Superior temporal gyrus (tissue), 1 donor: ENCODE measurements at regions not wholly inside any gene's neighbourhood (a gene's known extent, or its start where the extent isn't known, plus 50 kb on each side); places are given as distances from the start of the nearest gene placed in this dataset.

Source experiments
- DNase-seq: peaks from one replicate; pipeline ENCODE4 v3.0.0-alpha.2; 2016; ENCODE audit errors: extremely low spot score

DNA sequence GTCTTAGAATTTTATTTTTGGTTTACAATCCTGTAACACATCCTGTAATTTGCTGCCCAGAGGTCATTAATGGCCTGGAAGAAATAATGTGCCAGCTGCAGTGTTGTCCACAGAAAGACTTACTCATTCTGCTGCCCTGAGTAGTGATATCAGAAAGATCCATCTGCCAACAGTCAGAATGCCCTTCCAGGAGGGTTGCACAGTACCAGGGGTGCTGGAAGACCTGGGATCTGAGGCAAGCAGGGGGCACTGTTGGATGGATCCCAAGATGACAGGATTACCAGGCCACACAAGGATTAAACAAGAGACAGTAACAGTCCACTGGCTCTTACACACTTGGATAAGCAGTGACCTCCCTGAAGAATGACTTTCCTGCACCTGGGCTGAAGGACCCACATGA, 93.8 kb upstream of the TOP3B start:
- DNase-seq, result no peak

DNA sequence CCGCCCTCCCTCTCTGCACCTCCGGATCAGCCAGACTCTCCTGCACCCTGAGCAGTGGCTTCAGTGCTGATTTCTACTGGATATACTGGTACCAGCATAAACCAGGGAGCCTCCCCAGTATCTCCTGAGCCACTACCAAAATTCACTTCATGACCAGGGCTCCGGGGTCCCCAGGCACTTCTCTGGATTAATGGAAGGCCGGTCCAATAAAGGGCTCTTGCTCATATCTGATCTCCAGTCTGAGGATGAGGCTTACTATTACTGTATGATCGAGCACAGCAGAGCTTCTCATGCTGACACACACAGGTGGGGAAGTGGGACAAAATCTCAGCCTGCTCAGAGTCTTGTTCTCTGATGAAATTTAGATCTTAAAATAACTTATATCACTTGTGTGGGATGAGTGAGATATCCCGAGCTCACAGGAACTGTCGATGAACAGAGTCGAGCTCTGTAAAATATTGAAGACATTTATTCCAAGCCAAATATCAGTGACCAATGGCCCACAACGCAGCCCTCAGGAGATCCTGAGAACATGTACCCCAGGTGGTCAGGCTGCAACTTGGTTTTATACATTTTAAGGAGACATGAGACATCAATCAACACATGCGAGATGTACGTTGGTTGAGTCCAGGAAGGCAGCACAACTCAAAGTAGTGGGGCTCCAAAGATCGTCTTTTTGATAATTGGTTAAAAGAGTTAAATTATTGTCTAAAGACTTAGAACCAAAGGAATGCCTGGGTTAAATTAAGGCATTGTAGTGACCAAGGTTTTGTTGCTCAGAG, 93.0 kb upstream of the TOP3B start:
- peak; percentile 10 for DNase-seq

DNA sequence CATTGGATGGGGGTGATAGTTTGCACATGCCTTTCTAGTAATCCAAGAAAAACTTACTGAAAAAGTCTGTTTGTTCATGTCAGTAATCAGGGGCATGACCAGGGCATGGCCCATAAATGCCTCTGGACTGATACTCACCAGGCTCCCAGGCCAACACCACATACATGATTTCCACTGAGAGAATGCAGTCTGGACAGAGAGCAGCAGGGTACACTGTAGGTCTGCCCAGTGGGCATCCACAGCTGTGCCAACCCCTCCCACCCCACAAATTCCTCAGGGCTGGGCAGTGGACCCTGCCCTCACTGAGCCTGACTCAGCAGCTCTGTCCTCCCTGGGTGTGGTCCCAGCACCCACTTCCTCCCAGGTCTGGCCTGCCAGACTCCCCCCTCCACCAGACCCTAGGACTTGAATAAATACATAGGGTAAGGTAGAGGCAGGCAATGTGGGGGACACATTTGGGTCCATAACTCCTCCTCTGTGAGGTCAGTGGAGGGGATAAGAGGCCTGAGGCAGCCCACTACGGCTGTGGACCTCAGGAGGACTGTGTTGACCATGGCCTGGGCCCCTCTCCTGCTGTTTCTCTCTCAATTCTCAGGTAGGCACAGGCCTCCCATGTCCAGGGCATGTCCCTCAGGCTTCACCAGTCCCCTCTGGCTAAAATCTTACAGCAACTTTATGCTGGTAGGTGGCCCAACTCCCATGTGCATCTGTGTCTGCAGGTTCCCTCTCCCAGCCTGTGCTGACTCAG, 92.2 kb upstream of the TOP3B start:
- DNase-seq, result no peak

DNA sequence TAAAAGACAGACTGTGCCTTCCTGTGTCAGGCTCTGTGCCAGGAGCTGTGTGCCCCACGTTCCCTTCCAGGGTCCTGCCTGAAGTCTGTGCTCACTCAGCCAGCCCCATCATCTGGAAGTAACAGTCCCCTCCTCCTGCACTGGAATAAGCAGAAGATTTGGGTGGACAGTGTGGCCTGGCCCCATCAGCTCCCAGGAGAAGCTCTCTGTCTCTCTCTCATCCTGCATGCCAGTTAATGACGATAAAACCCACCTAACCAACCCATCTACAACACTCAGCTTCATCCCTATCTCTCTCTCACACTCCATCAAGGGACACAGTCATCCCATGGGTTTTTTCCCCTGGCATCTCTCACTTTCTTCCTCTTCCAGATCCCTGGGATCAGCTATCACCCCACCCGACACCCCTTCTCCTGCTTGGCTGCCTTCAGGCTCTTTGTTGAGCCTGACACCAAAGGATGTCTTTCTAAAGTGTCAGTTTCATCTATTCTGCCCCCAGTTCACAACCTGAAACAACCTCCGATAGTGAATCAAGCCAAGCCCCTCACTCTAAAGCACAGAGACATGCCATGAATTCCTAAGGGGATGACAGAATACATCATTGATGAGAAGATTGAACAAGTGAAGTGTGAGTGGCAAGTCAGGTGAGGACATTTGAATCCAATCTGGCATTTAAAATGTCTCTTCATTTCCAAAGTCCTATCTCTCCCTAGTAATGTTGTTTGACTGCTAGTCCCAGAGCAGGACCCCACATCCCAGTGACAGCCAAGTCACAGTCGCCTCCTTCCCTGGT, 91.4 kb upstream of the TOP3B start:
- DNase-seq, result no peak

DNA sequence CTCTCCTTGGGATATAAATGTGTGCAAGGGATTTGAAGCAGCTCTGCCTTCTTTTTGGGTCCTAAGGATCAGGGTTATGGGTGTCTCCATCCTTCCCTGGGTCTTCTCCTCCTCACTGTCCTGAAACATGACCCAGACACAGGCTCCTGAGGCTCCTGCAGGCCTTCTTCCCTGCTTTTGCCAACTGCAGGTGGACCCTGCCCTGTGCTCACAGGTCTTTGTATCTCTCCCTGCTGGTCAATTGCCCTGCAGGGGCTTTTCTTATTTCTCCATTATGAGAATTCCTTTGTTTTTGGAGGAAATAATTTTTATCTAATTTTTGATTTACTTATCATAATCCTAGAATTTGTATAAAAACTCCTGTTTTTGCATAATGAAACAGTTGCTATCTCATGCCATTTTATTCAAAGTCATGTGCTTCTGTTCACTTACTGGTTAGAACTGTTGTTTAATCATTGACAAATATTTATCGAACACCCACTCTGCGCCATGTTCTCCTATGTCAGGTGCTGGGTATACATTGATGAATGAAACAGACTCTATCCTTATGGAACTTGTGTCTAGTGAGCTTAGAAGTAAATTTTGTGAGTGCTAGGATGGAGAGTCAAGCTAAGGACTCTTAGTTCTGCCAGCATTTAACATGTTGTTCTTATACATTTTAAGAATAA, 89.7 kb upstream of the TOP3B start:
- DNase-seq, result no peak

DNA sequence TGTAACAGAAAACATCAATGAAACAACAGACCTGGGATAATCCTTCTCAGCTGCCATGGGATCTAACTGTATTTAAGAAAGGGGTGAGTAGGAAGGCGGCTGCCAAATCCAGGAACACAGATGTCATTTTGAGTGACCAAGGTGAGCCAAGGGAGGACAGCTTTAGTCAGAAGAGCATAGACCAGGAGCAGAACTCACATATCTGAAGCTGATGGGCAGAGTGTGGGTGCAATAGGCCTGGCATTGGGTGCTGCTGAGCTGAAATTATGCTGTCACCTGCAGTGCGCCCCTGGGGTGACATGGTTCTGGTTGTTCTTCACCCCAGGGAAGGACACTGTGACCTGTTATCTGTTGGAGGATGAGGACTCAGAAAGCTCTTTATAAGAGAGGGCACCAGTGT, 88.9 kb upstream of the TOP3B start:
- no peak for DNase-seq

DNA sequence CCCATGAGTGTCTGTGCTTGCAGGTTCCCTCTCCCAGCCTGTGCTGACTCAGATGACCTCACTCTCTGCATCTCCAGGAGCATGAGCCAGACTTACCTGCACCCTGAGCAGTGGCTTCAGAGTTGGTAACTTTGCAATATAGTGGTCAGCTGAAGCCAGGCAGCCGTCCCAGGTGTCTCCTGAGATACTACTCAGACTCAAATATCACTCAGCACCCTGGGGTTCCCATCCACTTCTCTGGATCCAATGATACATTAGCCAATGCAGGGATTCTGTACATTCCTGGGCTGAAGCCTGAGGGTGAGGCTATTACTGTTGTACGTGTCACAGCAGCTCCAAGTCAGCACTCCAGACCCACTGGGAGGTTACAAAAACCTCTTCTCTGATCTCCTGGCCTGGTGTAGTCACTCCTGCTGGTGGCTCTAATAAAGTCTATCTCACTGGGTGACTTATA, 87.8 kb upstream of the TOP3B start:
- DNase-seq, result no peak

DNA sequence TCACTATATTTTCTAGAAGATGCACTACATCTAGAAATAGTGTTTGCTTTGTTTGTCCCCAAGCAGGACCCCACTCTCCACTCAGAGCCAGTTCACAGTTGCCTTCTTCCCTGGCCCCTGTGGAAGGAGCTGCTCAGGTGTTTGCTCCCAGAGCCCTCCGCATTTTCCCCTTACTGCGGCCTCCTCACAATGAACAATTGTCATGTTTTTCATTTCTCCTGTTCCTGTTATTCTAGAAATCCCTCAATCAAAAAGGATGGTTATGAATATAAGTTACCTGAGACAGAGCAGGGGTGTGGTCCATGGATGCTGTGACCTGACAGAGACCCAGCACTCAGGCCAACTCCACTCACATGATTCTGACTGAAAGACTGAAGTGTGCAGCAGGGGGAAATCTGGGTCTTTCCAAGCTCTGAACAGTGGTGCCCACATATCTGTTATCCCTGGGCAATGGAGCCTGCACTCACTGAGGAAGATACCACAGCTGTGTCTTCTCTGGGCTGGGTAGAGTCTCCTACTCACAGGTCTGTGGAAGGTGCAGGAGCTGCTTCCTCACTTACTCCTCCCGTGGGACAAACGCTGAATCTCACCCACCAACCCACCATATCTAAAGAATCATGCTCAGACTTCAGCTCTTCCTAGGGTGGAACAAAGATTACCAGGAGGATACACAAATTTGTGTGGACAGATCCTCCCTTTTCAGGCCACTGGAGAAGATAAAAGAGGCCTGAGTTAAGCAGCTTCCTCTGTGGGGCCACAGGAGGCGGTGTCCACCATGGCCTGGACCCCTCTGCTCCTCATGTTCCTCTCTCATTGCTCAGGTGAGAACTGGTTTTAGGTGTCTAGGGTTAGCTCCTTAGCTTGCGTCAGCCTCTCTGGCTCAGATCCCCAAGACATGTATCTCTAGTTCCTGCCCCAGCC, 87.1 kb upstream of the TOP3B start:
- DNase-seq, result no peak

DNA sequence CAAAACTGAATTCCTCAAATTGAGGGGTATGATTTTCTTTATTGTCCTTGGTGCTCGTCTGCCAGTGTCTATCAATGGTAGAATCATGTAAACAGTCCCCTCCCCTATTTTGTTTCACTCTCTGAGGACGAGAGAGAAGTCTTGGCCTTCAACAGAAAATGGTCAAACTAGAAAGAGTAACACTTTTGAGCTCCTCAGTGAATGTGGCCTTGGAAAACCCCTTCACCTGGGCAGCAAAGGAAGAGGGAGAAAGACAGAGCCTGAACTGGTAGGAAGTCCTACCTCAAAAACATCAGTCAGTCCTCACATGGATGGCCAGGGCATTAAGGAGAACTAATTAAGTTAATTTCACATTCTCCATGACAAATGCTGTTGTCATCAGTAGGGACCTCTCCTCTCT, 86.1 kb upstream of the TOP3B start:
- DNase-seq, result no peak

DNA sequence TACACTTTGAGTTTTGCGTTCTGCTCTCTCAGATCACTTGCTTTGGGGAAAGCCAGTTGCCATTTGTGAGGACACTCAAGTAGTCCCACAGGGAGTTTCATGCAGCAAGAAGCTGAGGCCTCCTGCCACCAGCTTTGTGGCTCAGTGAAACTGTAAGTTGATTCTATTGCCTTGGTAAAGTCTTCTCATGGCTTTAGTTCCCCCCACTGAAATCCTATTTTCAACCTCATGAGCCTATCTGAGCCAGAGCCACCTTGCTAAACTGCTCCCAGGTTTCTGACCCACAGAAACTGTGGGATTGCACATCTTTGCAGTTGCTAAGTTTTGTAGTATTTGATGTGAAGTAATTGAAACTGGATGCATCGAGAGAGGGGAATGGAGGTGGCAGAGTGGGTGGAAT, 85.4 kb upstream of the TOP3B start:
- DNase-seq, result no peak

DNA sequence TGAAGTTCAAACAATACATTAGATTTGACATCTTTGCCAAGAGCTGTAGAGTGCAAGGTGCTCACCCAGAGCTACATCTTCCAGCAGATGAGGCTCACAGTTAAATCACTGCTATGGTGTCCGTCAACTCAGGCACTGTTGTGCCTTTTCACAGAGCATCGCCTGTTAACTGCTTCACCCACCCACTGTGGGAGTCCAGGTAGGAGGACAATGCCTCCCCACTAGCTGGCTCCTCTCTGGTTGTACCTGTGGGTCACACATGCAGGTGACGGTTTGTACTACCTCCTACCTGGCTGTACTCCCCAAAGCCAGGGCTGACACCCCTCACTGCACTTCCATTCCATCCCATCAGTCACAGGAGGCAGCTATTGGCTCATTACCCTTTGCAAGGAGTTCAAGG, 84.6 kb upstream of the TOP3B start:
- no peak for DNase-seq

DNA sequence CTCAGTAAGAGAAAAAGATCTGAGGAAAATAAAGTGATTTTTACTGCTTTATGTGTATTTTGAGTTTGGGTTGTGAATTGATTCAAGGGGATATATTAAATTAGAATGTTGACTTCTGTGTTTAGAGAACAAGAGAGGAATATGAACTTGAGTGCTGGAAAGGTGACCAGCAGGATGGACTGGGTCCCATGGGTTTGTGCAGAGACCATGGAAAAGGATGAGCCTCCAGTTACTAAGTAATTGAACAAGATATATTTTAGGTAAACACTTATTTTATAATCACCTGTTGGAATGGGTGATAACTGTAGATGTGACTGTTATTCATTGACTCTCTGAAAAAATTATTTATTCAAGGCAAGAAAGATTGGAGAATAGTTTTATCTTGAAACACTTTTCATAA, 82.0 kb upstream of the TOP3B start:
- no peak for DNase-seq

DNA sequence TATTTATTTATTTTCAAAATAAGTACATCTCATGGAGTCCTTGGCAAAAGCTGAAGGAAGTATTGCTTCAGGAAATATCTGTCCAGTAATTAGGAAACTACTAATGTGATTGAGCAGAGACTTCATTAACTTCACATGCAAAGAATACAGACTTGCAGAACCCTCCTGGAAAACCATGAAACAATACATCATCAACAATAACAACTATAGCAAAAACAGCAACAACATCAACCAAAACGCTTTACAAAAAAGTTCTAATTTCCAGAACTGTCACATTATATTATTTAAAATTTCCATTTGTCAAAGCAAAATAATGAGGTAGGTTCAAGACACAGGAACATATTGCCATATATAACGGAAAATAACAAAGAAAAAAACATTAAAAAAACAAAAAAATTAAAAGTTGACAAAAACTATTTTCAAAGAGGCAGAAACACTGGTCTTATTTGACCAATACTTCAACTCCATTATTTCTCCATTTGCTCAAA, 79.8 kb upstream of the TOP3B start:
- DNase-seq, result no peak

DNA sequence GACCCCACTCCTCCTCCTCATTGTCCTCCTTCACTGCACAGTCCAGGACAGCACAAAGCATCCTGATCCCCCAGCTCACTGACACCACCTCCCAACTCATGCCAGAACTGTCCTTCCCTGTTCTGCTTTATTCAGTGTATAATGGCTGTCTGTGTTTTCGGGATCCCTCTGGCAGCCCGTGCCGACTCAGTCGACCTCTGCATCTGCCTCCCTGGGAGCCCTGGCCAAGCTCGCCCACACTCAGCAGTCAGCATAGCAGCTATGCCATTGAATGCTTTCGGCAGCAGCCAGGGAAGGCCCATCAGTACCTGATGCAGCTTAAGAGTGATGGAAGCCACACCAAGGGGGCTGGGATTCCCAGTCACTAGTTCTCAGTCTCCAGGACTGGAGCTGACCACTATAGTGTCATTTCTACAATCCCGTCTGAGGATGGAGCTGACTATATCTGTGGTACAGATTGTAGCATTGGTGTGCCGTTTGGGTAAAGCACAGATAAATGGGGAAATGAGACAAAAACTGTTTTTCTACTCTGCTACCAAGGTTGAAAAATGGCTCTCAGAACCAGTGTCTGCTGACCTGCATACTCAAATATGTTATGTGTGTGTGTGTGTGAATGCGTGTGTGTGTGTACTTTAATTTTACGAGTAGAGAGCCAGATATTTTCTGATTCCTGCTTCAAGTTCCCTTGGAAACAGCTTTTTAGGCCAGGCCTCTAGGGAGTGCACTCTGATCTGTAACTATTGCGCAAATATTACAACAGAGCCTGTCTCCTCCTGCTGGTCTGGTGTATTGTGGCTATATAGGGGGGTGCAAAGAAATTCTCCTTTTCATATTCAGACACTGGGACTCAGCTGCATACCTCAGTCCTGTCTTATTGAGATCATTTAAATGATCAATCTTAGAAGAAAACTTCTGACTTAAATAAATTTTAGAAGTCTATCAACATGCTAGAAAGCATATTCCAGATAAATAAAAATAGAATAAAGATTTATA, 78.8 kb upstream of the TOP3B start:
- peak; percentile 35 for DNase-seq

DNA sequence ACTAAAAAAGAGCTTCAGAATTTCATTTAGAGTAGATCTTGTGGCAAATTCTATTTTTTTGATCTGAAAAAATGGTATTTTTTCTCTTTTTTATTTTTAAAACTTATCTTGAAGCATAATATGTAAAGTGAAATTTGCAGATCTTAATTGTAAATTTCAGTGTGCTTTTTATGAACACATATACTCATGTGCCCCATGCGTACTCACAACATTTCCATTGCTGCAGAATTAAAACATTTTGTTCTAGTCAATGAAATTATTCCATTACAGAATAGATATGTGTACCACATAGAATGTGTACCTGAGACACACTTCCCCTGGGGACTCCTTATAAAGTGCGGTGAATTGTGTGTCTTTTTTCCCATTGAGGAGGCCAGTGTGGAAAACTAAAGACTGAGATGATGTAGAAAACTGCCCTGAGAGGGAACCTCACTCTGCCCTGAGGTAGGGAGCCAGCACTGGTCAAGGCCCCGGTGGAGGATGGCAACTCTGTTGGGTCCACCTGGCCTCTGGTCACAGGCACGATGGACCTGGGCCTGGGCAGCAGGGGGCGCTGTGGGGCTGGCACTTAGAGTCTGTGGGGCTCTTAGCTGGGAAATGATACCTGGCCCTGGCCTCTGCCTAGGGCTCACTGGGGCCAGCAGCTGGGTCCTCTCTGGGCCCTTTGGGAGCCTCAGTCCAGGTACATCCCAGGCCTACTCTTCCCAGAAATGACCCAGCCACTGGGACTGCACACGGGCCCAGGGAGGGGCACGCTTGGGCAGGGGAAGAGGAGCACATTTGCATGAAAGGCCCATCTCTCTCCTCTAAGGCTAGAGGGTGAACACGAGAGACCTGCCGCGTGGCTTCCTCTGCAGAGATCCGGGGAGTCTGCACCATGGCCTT, 77.9 kb upstream of the TOP3B start:
- peak; percentile 62 for DNase-seq

DNA sequence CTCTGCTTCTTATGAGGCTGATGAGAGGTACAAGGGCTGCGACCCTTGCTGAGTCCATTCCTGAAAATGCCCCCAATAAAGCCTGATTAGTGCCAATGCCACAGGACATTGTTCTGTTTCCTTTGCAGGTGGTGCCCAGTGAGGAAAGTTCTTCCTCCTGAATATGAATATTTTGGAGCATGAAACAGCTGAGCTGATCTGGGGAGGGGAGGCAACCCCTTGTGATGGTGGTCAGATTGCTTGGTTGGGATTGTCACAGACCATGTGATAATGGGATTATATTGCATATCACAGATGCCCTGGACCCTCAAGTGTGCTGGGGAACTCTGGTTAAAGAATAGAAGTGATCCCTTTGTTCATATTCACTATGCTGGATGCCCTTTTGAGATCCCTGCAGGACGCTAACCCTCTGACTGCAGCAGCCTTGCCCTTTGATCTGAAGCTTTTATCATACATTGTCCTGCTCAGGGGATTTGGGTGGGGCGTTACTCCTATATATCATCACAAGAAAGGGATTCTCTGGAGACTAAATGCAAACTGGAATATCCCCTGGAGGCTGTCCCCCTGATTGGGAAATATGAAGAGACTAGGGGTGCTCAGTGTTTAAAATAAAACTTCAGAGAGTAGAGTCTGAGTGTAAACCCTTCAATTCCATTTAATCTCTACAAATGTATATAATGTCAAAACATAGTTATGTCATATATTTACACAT, 76.9 kb upstream of the TOP3B start:
- no peak for DNase-seq

DNA sequence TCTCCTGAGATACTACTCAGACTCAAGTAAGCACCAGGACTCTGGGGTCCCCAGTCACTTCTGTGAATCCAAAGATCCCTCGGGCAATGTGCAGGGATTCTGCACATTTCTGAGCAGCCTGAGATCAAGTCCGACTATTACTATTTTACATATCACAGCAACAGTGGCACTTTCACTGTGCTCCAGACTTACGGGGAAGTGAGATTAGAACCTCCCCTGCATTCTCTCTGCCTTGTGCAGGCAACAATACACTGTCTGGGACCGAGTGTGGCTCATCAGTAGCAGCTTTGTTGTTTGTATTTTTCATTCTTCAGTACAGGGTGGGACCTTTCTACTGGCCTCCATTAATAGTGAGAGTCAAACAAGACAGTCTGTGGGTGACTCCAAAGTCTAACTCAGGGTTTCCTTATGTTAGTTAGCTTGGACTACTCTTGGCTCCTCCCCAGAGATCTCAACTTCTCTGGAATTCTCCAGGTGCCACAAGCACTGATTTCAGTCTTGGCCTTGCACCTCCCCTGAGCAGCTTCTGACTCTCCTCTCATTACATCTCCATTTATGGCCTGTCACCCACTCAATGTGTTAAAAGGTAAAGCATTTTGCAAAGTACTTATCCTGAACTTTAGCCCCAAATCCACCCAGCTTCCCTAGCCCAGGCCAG, 76.2 kb upstream of the TOP3B start:
- DNase-seq, result no peak
